ENCODE measurements at regions not wholly inside any gene's neighbourhood (a gene's known extent, or its start where the extent isn't known, plus 50 kb on each side); places are given as distances from the start of the nearest gene placed in this dataset.

DNA sequence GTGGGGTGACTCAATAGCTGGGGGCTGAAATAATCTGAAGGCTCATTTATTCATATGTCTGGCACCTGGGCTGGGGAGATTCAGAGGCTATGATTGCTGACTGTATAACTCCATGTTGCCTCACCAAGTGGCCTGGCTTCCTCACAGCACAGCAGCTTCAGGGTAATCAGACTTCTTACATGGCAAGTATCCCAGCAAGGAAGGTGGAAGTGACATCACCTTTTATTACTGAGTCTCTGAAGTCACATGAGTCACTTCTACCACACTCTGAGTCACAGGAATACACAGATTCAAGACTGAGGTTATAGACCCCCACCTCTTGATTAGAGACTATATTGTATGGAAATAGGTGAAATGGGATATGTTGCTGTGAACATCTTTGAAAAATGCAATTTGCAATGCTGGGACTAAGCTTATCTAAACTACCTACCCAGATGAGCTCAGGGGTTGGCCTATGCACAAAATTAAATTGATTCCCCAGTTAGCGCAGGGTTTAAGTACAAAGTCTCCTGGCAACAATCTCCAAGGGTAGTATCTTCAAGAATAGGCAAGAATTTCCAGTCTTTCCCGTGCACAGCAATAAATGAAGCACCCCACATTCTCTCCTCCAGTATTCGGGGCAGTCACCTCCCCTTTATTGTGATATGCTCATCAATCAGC is 553.1 kb downstream of the LRRC70 start:
- peaks cover 3% of the 10 kb centered on the region for H3K4me1 Mint-ChIP-seq
- no peaks in the 10 kb centered on the region for H3K9me3 Mint-ChIP-seq
- no peak overlapping the region for H3K4me3 Mint-ChIP-seq
- no peak overlapping the region for H3K27ac Mint-ChIP-seq
- H3K27me3 Mint-ChIP-seq (ENCODE audit: low read depth) = no peaks in the 10 kb centered on the region
- no peak for DNase-seq (ENCODE audit: low spot score in 2 of 2, unreplicated experiment in 2 of 2)
- no peaks in the 10 kb centered on the region for H3K36me3 Mint-ChIP-seq
- TF ChIP-seq CTCF (IDR thresholded peaks at IDR 0.05; ENCODE audit: unreplicated experiment) = no peak

DNA sequence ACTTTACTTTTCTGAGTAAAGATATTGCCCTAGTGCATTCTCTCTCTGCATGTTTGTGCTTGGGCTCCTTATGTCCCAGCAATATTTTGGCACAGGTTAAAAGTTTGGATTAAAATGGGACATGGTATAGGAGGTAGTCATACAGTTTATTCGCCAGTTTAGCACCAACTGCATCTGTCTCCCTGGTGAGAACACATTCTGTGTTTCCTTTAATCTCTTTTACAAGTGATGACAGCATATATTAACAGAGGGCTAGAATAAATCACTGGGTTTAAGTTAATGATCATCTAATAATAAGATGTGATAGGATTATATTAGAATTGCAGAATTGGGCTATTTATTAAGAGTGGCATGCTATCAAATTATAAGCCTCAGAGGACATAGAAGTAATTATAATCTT is 550.1 kb downstream of the LRRC70 start:
- no peak for DNase-seq (ENCODE audit: low spot score in 2 of 2, unreplicated experiment in 2 of 2)
- no peaks in the 10 kb centered on the region for H3K27me3 Mint-ChIP-seq (ENCODE audit: low read depth)
- no peaks in the 10 kb centered on the region for H3K9me3 Mint-ChIP-seq
- TF ChIP-seq CTCF (IDR thresholded peaks at IDR 0.05; ENCODE audit: unreplicated experiment) = no peak
- no peaks in the 10 kb centered on the region for H3K36me3 Mint-ChIP-seq
- no peak overlapping the region for H3K27ac Mint-ChIP-seq
- H3K4me3 Mint-ChIP-seq = no peak overlapping the region
- H3K4me1 Mint-ChIP-seq = peaks cover 3% of the 10 kb centered on the region

GRCh38 chr5:63128018-63128417 is 549.4 kb downstream of the LRRC70 start:
- H3K27me3 Mint-ChIP-seq (ENCODE audit: low read depth) = no peaks in the 10 kb centered on the region
- no peak for TF ChIP-seq CTCF (IDR thresholded peaks at IDR 0.05; ENCODE audit: unreplicated experiment)
- no peaks in the 10 kb centered on the region for H3K36me3 Mint-ChIP-seq
- H3K9me3 Mint-ChIP-seq = no peaks in the 10 kb centered on the region
- no peak overlapping the region for H3K4me3 Mint-ChIP-seq
- H3K27ac Mint-ChIP-seq = no peak overlapping the region
- peaks cover 3% of the 10 kb centered on the region for H3K4me1 Mint-ChIP-seq
- no peak for DNase-seq (ENCODE audit: low spot score in 2 of 2, unreplicated experiment in 2 of 2)

DNA sequence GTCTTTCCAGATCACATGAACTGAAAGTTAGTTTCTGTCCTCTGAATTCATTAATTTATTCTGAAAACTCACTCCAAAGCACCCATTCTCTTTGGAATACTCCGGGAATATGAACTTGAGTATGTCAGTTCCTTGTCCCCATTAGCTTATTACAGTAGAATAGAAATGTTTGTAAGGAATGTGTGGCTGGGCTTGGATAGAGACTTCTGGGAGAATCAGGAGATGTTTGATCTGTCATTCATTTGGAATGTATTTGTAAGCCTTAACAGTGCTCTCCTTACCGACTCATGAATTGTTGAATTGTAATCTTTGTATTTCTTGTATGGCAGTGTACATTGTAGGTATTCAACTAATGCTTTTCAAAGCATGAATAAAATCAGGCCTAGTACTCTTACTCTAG is 548.4 kb downstream of the LRRC70 start:
- DNase-seq (ENCODE audit: low spot score in 2 of 2, unreplicated experiment in 2 of 2) = no peak
- H3K36me3 Mint-ChIP-seq = no peaks in the 10 kb centered on the region
- H3K4me3 Mint-ChIP-seq = no peak overlapping the region
- TF ChIP-seq CTCF (IDR thresholded peaks at IDR 0.05; ENCODE audit: unreplicated experiment) = no peak
- H3K27ac Mint-ChIP-seq = no peak overlapping the region
- no peaks in the 10 kb centered on the region for H3K27me3 Mint-ChIP-seq (ENCODE audit: low read depth)
- no peaks in the 10 kb centered on the region for H3K9me3 Mint-ChIP-seq
- H3K4me1 Mint-ChIP-seq = peaks cover 5% of the 10 kb centered on the region

GRCh38 chr5:63125862-63126261 is 547.2 kb downstream of the LRRC70 start:
- Mint-ChIP-seq H3K4me1 (peaks cover 17% of the 10 kb centered on the region), H3K9me3 (no peaks in the 10 kb centered on the region), H3K36me3 (no peaks in the 10 kb centered on the region), H3K27ac (no peak overlapping the region), H3K27me3 (ENCODE audit: low read depth) (no peaks in the 10 kb centered on the region), H3K4me3 (no peak overlapping the region)
- no peak for TF ChIP-seq CTCF (IDR thresholded peaks at IDR 0.05; ENCODE audit: unreplicated experiment)
- no peak for DNase-seq (ENCODE audit: low spot score in 2 of 2, unreplicated experiment in 2 of 2)

DNA sequence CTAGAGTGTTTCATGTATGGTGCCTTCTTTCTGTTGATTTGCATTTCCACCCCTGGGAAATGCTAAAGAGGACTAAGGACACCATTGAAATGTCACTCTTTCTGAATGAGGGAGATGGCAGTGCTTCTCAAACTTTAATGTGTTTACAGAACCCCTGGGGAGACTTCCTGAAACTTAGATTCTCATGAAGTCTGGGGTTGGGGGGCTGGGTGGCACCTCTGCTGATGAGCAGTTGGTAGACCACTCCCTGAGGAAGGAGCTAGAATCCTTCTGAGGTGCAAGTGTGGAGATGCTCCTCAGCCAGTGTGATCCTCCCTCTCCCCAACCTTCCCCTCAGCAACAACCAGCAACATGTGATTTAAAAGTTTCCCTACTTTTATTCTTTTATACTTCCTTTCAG is 546.8 kb downstream of the LRRC70 start:
- DNase-seq (ENCODE audit: low spot score in 2 of 2, unreplicated experiment in 2 of 2) = no peak
- Mint-ChIP-seq H3K36me3 (no peaks in the 10 kb centered on the region), H3K4me1 (peaks cover 22% of the 10 kb centered on the region), H3K27ac (no peak overlapping the region), H3K9me3 (no peaks in the 10 kb centered on the region), H3K4me3 (no peak overlapping the region), H3K27me3 (ENCODE audit: low read depth) (no peaks in the 10 kb centered on the region)
- no peak for TF ChIP-seq CTCF (IDR thresholded peaks at IDR 0.05; ENCODE audit: unreplicated experiment)
